Neuronal stem cell (in vitro differentiated cells): ENCODE measurements at regions not wholly inside any gene's neighbourhood (a gene's known extent, or its start where the extent isn't known, plus 50 kb on each side); places are given as distances from the start of the nearest gene placed in this dataset.

Experiments used
- DNase-seq: peaks from one replicate; pipeline ENCODE4 v3.0.0-alpha.2; 2013; ENCODE audit warnings: low spot score
- H2AFZ ChIP-seq: one replicate; pipeline ENCODE4 v1.6.1; 2013; ENCODE audit warnings: mild to moderate bottlenecking, low read length, inconsistent platforms
- H2AK5ac ChIP-seq: 2 replicates; pipeline ENCODE4 v1.6.1; 2013; ENCODE audit warnings: low read depth, mild to moderate bottlenecking, inconsistent platforms, low read length, moderate library complexity, mixed read lengths
- H2BK120ac ChIP-seq: 2 replicates; pipeline ENCODE4 v1.6.1; 2013; ENCODE audit warnings: low read depth, mild to moderate bottlenecking, inconsistent platforms, low read length, moderate library complexity, mixed read lengths
- H2BK12ac ChIP-seq: one replicate; pipeline ENCODE4 v1.6.1; 2013; ENCODE audit warnings: low read length, inconsistent platforms
- H2BK15ac ChIP-seq: 2 replicates; pipeline ENCODE4 v1.6.1; 2013; ENCODE audit warnings: mild to moderate bottlenecking, low read length, inconsistent platforms, mixed read lengths
- H2BK5ac ChIP-seq: one replicate; pipeline ENCODE4 v1.6.1; 2013; ENCODE audit warnings: inconsistent platforms, mild to moderate bottlenecking, low read length, moderate library complexity
- H3K14ac ChIP-seq: one replicate; pipeline ENCODE4 v1.6.1; 2013; ENCODE audit warnings: low read length, inconsistent platforms
- H3K18ac ChIP-seq: 2 replicates; pipeline ENCODE4 v1.6.1; 2013; ENCODE audit warnings: low read length, inconsistent platforms
- H3K23ac ChIP-seq: 2 replicates; pipeline ENCODE4 v1.6.1; 2013; ENCODE audit warnings: low read depth, mild to moderate bottlenecking, mixed read lengths, low read length, inconsistent platforms; ENCODE audit not compliant: poor library complexity
- H3K27ac ChIP-seq: replicated peaks from 3 replicates; pipeline ENCODE4 v1.5.1; 2013; ENCODE audit warnings: low read length, inconsistent platforms
- H3K27me3 ChIP-seq, 3 experiments: 2 replicates each; pipeline ENCODE4 v1.6.1; 2013; ENCODE audit warnings: low read length in 3 of 3, mild to moderate bottlenecking in 2 of 3, inconsistent platforms in 1 of 3, low read depth in 1 of 3, mixed read lengths in 1 of 3, moderate library complexity in 1 of 3; ENCODE audit not compliant: control insufficient read depth in 3 of 3, insufficient read depth in 3 of 3
- H3K36me3 ChIP-seq, 2 donors: replicated peaks in 1 of 2; 2 replicates each; pipeline ENCODE4 v1.6.1; 2013; ENCODE audit warnings: low read length in 2 of 2; ENCODE audit not compliant: control insufficient read depth in 2 of 2, insufficient read depth in 2 of 2
- H3K4ac ChIP-seq: 2 replicates; pipeline ENCODE4 v1.6.1; 2013; ENCODE audit warnings: inconsistent platforms, mild to moderate bottlenecking, low read length, moderate library complexity
- H3K4me1 ChIP-seq, 2 donors: 1 replicate in 1 of 2; 2 replicates in 1 of 2; pipeline ENCODE4 v1.6.1; 2013; ENCODE audit warnings: low read length in 2 of 2, low read depth in 1 of 2; ENCODE audit not compliant: control insufficient read depth in 2 of 2, insufficient read depth in 1 of 2
- H3K4me2 ChIP-seq: one replicate; pipeline ENCODE4 v1.6.1; 2013; ENCODE audit warnings: mild to moderate bottlenecking, low read length, inconsistent platforms; ENCODE audit not compliant: insufficient read depth, poor library complexity, severe bottlenecking
- H3K4me3 ChIP-seq, 2 donors: 2 replicates each; pipeline ENCODE4 v1.5.1; 2013; ENCODE audit warnings: low read length in 2 of 2, mild to moderate bottlenecking in 2 of 2, inconsistent platforms in 1 of 2, moderate library complexity in 1 of 2
- H3K79me1 ChIP-seq: one replicate; pipeline ENCODE4 v1.6.1; 2013; ENCODE audit warnings: low read depth, mild to moderate bottlenecking, inconsistent platforms, low read length, moderate library complexity
- H3K9ac ChIP-seq: one replicate; pipeline ENCODE4 v1.6.1; 2013; ENCODE audit warnings: mild to moderate bottlenecking, low read depth, low read length, inconsistent platforms; ENCODE audit not compliant: poor library complexity
- H3K9me3 ChIP-seq, 2 donors: replicated peaks in 1 of 2; 2 replicates each; pipeline versions ENCODE3 to v1.6.1; 2013; ENCODE audit warnings: low read length in 2 of 2, mild to moderate bottlenecking in 2 of 2, inconsistent platforms in 1 of 2, low read depth in 1 of 2, mixed read lengths in 1 of 2, moderate library complexity in 1 of 2; ENCODE audit not compliant: control insufficient read depth in 2 of 2, insufficient read depth in 1 of 2
- H4K8ac ChIP-seq: one replicate; pipeline ENCODE4 v1.6.1; 2013; ENCODE audit warnings: low read depth, mild to moderate bottlenecking, inconsistent platforms, low read length, moderate library complexity
- H4K91ac ChIP-seq: one replicate; pipeline ENCODE4 v1.6.1; 2013; ENCODE audit warnings: low read length, low read depth, mild to moderate bottlenecking, inconsistent platforms; ENCODE audit not compliant: poor library complexity
- WGBS, 2 donors: extraction: QIAGEN DNeasy Blood & Tissue Kit; methylation state at CpG; one replicate each; pipeline ENCODE4 v1.1.7; 2013; ENCODE audit warnings: missing lambda C conversion rate in 2 of 2, mixed read lengths in 1 of 2; ENCODE audit not compliant: insufficient read length in 2 of 2, insufficient replicate concordance in 1 of 2; ENCODE audit errors: extremely low coverage in 2 of 2; 5-methylcytosine and 5-hydroxymethylcytosine counted together

DNA sequence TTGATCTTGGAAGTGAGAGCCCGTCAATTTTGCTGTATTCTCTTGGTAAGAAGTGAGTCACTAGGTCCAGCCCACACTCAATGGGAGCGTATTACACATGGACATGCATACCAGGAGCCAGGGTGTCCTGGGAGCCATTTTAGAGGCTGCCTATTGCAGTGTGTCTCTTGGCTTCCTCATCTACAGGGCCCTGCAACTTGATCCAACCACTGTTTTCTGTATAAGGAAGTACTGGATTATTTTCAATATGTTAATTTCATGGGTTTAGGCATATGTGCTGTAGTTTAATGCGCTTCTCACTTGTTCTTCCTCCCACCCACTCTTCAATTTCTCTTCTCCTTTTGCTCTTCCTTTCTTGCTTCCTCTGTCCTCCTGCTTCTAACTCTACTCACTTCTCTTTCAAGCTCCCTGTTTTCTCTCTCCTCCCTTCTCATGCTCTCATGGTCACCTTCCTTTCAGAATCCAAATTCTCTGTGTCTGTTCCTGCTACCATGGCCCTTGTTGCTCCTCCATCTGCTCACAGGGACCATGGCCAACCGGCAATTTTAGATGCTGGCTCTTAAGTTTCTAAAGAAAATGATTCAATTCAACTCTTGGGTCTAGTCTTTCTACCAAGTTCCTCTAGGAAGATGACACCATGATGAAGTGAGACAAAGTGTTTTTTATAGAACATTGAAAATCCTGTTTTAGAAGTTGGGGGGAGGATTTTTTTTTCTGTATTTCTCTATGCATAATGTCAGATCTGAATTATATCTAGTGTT, 152.0 kb upstream of the ZEB2 start:
- H3K4ac ChIP-seq, result no peak overlapping the region
- no peaks in the 10 kb centered on the region for H3K36me3 ChIP-seq
- no peak overlapping the region for H4K8ac ChIP-seq
- no peak overlapping the region for H2BK5ac ChIP-seq
- no peak overlapping the region for H3K9ac ChIP-seq
- H2BK15ac ChIP-seq, result no peak overlapping the region
- no peak overlapping the region for H3K23ac ChIP-seq
- H3K4me2 ChIP-seq, result no peak overlapping the region
- H2BK120ac ChIP-seq, result no peak overlapping the region
- H3K4me1 ChIP-seq, result peaks cover 2 to 9% of the 10 kb centered on the region in 2 donors
- no peak overlapping the region for H3K14ac ChIP-seq
- no peaks in the 10 kb centered on the region for H3K79me1 ChIP-seq
- H4K91ac ChIP-seq, result no peak overlapping the region
- no CpG with 5 or more reads among the region's 4 CpGs for WGBS, 2 donors
- H2AK5ac ChIP-seq, result no peak overlapping the region
- H3K18ac ChIP-seq, result no peak overlapping the region
- no peaks in the 10 kb centered on the region for H3K27me3 ChIP-seq
- H2AFZ ChIP-seq, result peak overlapping the region; percentile 0
- no peak overlapping the region for H3K27ac ChIP-seq
- no peaks in the 10 kb centered on the region for H3K9me3 ChIP-seq
- H3K4me3 ChIP-seq, result no peak overlapping the region
- no peak overlapping the region for H2BK12ac ChIP-seq
- DNase-seq, result no peak

DNA sequence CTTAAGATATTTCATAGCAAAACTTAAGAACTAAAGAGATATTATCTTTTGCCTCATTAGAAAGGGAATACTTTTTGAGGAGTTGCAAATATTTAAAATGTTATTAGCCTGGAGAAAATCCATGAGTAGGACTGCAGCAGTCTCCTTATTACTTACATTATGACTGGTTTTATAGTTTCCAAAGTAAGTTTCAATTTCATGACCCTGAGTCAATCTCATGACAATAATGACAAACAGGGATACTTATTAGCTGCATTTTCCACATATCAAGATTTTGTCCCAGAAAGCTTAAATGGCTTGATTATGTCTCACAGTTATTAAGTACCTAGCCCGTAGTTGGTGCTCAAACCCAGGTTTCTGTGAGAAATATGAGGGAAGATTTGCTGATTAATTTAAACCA, 150.8 kb upstream of the ZEB2 start:
- no peaks in the 10 kb centered on the region for H3K36me3 ChIP-seq
- H2BK12ac ChIP-seq, result no peak overlapping the region
- H4K91ac ChIP-seq, result no peak overlapping the region
- H2AFZ ChIP-seq, result no peak overlapping the region
- H3K4me3 ChIP-seq, result no peak overlapping the region
- no CpG with 5 or more reads among the region's 1 CpG for WGBS, 2 donors
- H3K79me1 ChIP-seq, result no peaks in the 10 kb centered on the region
- no peak overlapping the region for H3K4ac ChIP-seq
- H2AK5ac ChIP-seq, result no peak overlapping the region
- no peak overlapping the region for H4K8ac ChIP-seq
- H3K9me3 ChIP-seq, result no peaks in the 10 kb centered on the region
- H3K4me2 ChIP-seq, result no peak overlapping the region
- no peak overlapping the region for H2BK120ac ChIP-seq
- H3K14ac ChIP-seq, result no peak overlapping the region
- H2BK15ac ChIP-seq, result no peak overlapping the region
- H3K27ac ChIP-seq, result no peak overlapping the region
- H3K4me1 ChIP-seq, result peaks cover 2 to 9% of the 10 kb centered on the region in 2 donors
- no peak for DNase-seq
- no peak overlapping the region for H3K9ac ChIP-seq
- no peak overlapping the region for H3K23ac ChIP-seq
- no peak overlapping the region for H3K18ac ChIP-seq
- H2BK5ac ChIP-seq, result no peak overlapping the region
- no peaks in the 10 kb centered on the region for H3K27me3 ChIP-seq

DNA sequence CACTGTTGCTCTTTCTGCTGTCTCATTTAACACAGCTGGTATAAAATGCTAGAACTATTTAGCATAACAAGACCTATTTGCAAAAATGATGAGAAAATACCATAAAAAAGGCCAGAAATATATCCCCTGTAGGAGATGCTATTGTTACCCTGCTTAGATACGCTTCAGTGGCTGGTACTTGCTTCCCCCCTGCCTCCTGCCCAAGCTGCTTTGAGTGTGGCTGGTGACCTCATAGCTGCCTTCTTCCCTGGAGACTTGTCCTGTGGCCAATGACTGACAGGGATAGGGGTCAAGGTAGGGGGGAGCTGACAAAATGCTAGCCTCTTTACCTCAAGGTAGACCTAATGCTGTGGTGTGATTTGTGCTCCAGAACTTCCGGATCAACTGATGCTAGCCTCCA, 150.2 kb upstream of the ZEB2 start:
- Histone ChIP-seq H3K4me1 (peaks cover 2 to 9% of the 10 kb centered on the region in 2 donors), H3K9ac (no peak overlapping the region), H3K36me3 (no peaks in the 10 kb centered on the region), H3K27me3 (no peaks in the 10 kb centered on the region), H3K4me3 (no peak overlapping the region), H3K14ac (no peak overlapping the region), H3K18ac (no peak overlapping the region), H3K27ac (no peak overlapping the region), H2BK12ac (no peak overlapping the region), H3K4ac (no peak overlapping the region), H2AK5ac (no peak overlapping the region), H3K9me3 (no peaks in the 10 kb centered on the region), H3K23ac (no peak overlapping the region), H3K4me2 (no peak overlapping the region), H3K79me1 (no peaks in the 10 kb centered on the region), H2BK120ac (no peak overlapping the region), H4K8ac (no peak overlapping the region), H2BK15ac (no peak overlapping the region), H4K91ac (no peak overlapping the region), H2AFZ (no peak overlapping the region), H2BK5ac (no peak overlapping the region)
- no peak for DNase-seq
- WGBS, 2 donors, result no CpG with 5 or more reads among the region's 2 CpGs

DNA sequence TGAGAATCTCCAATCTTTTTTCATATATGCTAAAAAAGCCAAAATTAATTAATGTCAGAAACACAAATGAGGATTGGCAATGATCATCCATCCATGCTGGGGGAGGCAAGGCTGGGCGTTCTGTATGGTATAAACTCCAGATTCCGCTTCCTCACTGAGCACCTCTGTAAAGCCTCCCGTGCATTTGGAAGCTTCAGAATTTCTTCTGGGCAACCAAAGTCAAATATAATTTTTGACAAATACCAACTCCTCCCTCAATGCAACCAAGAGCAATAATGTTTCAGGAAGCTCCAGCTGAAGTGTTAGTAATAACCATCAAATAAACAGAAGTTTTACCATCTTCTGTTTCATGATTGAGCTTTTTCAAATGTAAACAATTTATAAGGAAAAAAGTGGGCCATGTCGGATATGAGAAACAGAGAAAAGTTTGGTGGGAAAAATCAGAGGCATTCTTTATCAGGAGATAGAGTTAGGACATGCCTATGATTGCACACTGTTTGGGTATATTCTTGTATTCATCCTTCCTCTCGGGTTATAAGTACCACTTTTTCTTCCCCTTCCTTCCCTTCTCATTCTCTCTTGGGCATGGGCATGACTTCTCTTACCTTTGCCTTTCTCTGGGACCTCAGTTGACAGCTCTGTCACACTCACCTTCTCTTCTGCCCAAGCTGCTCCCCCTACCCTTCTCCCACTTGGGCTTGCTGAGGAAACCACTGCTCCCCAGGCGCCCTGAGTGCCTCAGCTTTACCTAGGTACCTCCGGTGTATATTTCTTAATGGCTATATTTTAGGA, 149.5 kb upstream of the ZEB2 start:
- Histone ChIP-seq H3K36me3 (no peaks in the 10 kb centered on the region), H3K9ac (no peak overlapping the region), H2BK15ac (no peak overlapping the region), H2BK5ac (no peak overlapping the region), H3K23ac (no peak overlapping the region), H3K18ac (no peak overlapping the region), H4K91ac (no peak overlapping the region), H3K4me1 (peaks cover 2 to 9% of the 10 kb centered on the region in 2 donors), H3K4me3 (no peak overlapping the region), H4K8ac (no peak overlapping the region), H3K9me3 (no peaks in the 10 kb centered on the region), H3K4ac (no peak overlapping the region), H2BK12ac (no peak overlapping the region), H3K27ac (no peak overlapping the region), H3K27me3 (no peaks in the 10 kb centered on the region), H2AFZ (no peak overlapping the region), H3K14ac (no peak overlapping the region), H3K79me1 (no peaks in the 10 kb centered on the region), H2BK120ac (no peak overlapping the region), H2AK5ac (no peak overlapping the region), H3K4me2 (no peak overlapping the region)
- no CpG with 5 or more reads among the region's 7 CpGs for WGBS, 2 donors
- DNase-seq, result no peak
